HEK293 (cell line): ENCODE measurements at regions not wholly inside any gene's neighbourhood (a gene's known extent, or its start where the extent isn't known, plus 50 kb on each side); places are given as distances from the start of the nearest gene placed in this dataset.

Experiments
- FEZF1 ChIP-seq: fragments of 450-650 bp; formaldehyde crosslinking; IDR thresholded peaks from 2 replicates; pipeline ENCODE4 v1.5.1; 2016; ENCODE audit warnings: missing biosample characterization, missing genetic modification characterization
- IKZF3 ChIP-seq: fragments of 450-650 bp; IDR thresholded peaks from 2 replicates; pipeline ENCODE4 v1.5.0; 2018; ENCODE audit warnings: missing biosample characterization, mild to moderate bottlenecking, missing genetic modification characterization, moderate library complexity
- KLF8 ChIP-seq: fragments of 450-650 bp; formaldehyde crosslinking; IDR thresholded peaks from 2 replicates; pipeline ENCODE4 v1.5.1; 2016; ENCODE audit warnings: missing biosample characterization, missing genetic modification characterization
- KLF9 ChIP-seq: fragments of 450-650 bp; formaldehyde crosslinking; IDR thresholded peaks from 2 replicates; pipeline ENCODE4 v1.5.1; 2016; ENCODE audit warnings: missing biosample characterization, missing genetic modification characterization, low read depth
- OSR2 ChIP-seq: fragments of 450-650 bp; formaldehyde crosslinking; IDR thresholded peaks from 2 replicates; pipeline ENCODE4 v1.5.1; 2016; ENCODE audit warnings: missing biosample characterization, missing genetic modification characterization
- ZBTB17 ChIP-seq: fragments of 450-650 bp; formaldehyde crosslinking; IDR thresholded peaks from 2 replicates; pipeline ENCODE4 v1.5.1; 2016; ENCODE audit warnings: missing biosample characterization, missing genetic modification characterization
- ZBTB21 ChIP-seq: fragments of 450-650 bp; formaldehyde crosslinking; IDR thresholded peaks from 2 replicates; pipeline ENCODE4 v1.5.1; 2017; ENCODE audit warnings: missing biosample characterization, missing genetic modification characterization
- ZBTB8A ChIP-seq: fragments of 450-650 bp; formaldehyde crosslinking; IDR thresholded peaks from 2 replicates; pipeline ENCODE4 v1.5.1; 2016; ENCODE audit warnings: missing biosample characterization, missing genetic modification characterization
- ZNF10 ChIP-seq: fragments of 450-650 bp; formaldehyde crosslinking; IDR thresholded peaks from 2 replicates; pipeline ENCODE4 v1.5.1; 2017; ENCODE audit warnings: missing biosample characterization, missing genetic modification characterization
- ZNF175 ChIP-seq: fragments of 450-650 bp; formaldehyde crosslinking; IDR thresholded peaks from 2 replicates; pipeline ENCODE4 v1.5.1; 2016; ENCODE audit warnings: missing biosample characterization, missing genetic modification characterization
- ZNF239 ChIP-seq: fragments of 450-650 bp; formaldehyde crosslinking; IDR thresholded peaks from 2 replicates; pipeline ENCODE4 v1.5.1; 2016; ENCODE audit warnings: missing biosample characterization, missing genetic modification characterization
- ZNF266 ChIP-seq: fragments of 450-650 bp; formaldehyde crosslinking; IDR thresholded peaks from 2 replicates; pipeline ENCODE4 v1.5.1; 2016; ENCODE audit warnings: missing biosample characterization, missing genetic modification characterization, low read depth
- ZNF302 ChIP-seq: fragments of 450-650 bp; formaldehyde crosslinking; IDR thresholded peaks from 2 replicates; pipeline ENCODE4 v1.5.1; 2016; ENCODE audit warnings: missing biosample characterization, missing genetic modification characterization, low read depth
- ZNF324 ChIP-seq: fragments of 450-650 bp; formaldehyde crosslinking; IDR thresholded peaks from 2 replicates; pipeline ENCODE4 v1.5.1; 2016; ENCODE audit warnings: missing biosample characterization, missing genetic modification characterization
- ZNF335 ChIP-seq: fragments of 450-650 bp; formaldehyde crosslinking; conservative IDR thresholded peaks from 2 replicates; pipeline ENCODE4 v1.5.1; 2016; ENCODE audit warnings: missing biosample characterization, missing genetic modification characterization
- ZNF549 ChIP-seq: fragments of 450-650 bp; IDR thresholded peaks from 2 replicates; pipeline ENCODE4 v1.5.1; 2018; ENCODE audit warnings: missing biosample characterization, missing genetic modification characterization, mild to moderate bottlenecking, inconsistent platforms, moderate library complexity
- ZNF560 ChIP-seq: fragments of 450-650 bp; formaldehyde crosslinking; IDR thresholded peaks from 2 replicates; pipeline ENCODE4 v1.5.1; 2017; ENCODE audit warnings: missing biosample characterization, missing genetic modification characterization, borderline replicate concordance
- ZNF596 ChIP-seq: fragments of 450-650 bp; IDR thresholded peaks from 2 replicates; pipeline ENCODE4 v1.5.0; 2018; ENCODE audit warnings: missing biosample characterization, mild to moderate bottlenecking, missing genetic modification characterization, moderate library complexity
- ZNF600 ChIP-seq: fragments of 450-650 bp; formaldehyde crosslinking; IDR thresholded peaks from 2 replicates; pipeline ENCODE4 v1.5.1; 2016; ENCODE audit warnings: missing biosample characterization, missing genetic modification characterization
- ZNF624 ChIP-seq: fragments of 450-650 bp; formaldehyde crosslinking; IDR thresholded peaks from 2 replicates; pipeline ENCODE4 v1.5.1; 2017; ENCODE audit warnings: missing biosample characterization, missing genetic modification characterization
- ZNF629 ChIP-seq: fragments of 450-650 bp; formaldehyde crosslinking; IDR thresholded peaks from 2 replicates; pipeline ENCODE4 v1.5.1; 2017; ENCODE audit warnings: missing biosample characterization, missing genetic modification characterization
- ZNF658 ChIP-seq: fragments of 450-650 bp; formaldehyde crosslinking; IDR thresholded peaks from 2 replicates; pipeline ENCODE4; 2016; ENCODE audit warnings: missing biosample characterization, missing genetic modification characterization
- ZNF660 ChIP-seq: fragments of 450-650 bp; IDR thresholded peaks from 2 replicates; pipeline ENCODE4 v1.5.1; 2018; ENCODE audit warnings: missing biosample characterization, mild to moderate bottlenecking, missing genetic modification characterization
- ZNF707 ChIP-seq: fragments of 450-650 bp; formaldehyde crosslinking; IDR thresholded peaks from 2 replicates; pipeline ENCODE4 v1.5.1; 2016; ENCODE audit warnings: missing biosample characterization, missing genetic modification characterization
- TF ChIP-seq, protein P1 (sequence below): fragments of 450-650 bp; formaldehyde crosslinking; IDR thresholded peaks from 2 replicates; pipeline ENCODE4 v1.5.1; 2016; ENCODE audit warnings: missing biosample characterization, missing genetic modification characterization
- TF ChIP-seq, protein P2 (sequence below): fragments of 450-650 bp; formaldehyde crosslinking; IDR thresholded peaks from 2 replicates; pipeline ENCODE4 v1.5.1; 2016; ENCODE audit warnings: missing biosample characterization, missing genetic modification characterization
- TF ChIP-seq, protein P3 (sequence below): fragments of 450-650 bp; formaldehyde crosslinking; IDR thresholded peaks from 2 replicates; pipeline ENCODE4 v1.5.1; 2016; ENCODE audit warnings: missing biosample characterization, missing genetic modification characterization
- TF ChIP-seq, protein P4 (sequence below): fragments of 450-650 bp; formaldehyde crosslinking; IDR thresholded peaks from 2 replicates; pipeline ENCODE4 v1.5.1; 2016; ENCODE audit warnings: missing biosample characterization, missing genetic modification characterization
- TF ChIP-seq, protein P5 (sequence below): sonication (generic); formaldehyde crosslinking; IDR thresholded peaks from 2 replicates; pipeline ENCODE4 v1.8.1; 2022; ENCODE audit warnings: mild to moderate bottlenecking, moderate library complexity, missing genetic modification reagents
- TF ChIP-seq, protein P6 (sequence below): fragments of 450-650 bp; formaldehyde crosslinking; IDR thresholded peaks from 2 replicates; pipeline ENCODE4 v1.5.1; 2017; ENCODE audit warnings: missing biosample characterization, missing genetic modification characterization
- TF ChIP-seq, protein P7 (sequence below): fragments of 450-650 bp; formaldehyde crosslinking; IDR thresholded peaks from 2 replicates; pipeline ENCODE4 v1.5.1; 2017; ENCODE audit warnings: missing biosample characterization, missing genetic modification characterization

DNA sequence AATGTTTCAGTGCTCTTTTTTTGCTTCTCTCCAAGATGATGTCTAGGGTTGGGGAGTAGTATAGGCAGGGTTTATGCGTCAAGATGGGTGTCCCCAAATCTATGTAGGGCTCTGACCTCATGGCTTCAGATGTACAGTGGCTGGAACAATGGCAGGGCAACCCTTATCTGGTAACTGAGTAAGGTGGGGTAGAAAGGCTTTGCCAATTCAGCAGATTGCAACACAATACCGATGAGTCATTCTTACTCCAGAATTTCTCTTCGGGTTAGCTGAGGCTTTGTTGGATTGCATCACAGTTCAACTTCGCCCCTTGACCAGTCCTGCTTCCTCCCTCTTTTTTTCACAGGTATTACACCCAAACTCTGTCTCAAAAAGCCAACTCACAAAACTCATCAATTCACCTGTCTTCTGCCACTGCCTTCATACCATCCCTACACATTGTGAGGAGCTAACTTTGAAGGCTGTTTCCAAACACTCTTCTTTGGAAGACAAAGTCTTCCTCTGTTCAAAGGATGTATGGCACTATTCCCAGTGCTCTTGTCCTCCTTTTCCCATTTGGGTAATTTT lies 190.2 kb upstream of the CNOT2 start (continued):
- TF ChIP-seq ZNF596 (no peak), ZNF629 (tag by site-specific recombination) (peak; percentile 68), ZNF560 (tag by site-specific recombination) (no peak), IKZF3 (tag by site-specific recombination) (no peak), ZNF239 (no peak), ZNF266 (tag by site-specific recombination) (no peak), OSR2 (tag by site-specific recombination) (no peak), KLF8 (tag by site-specific recombination) (no peak), ZNF175 (tag by site-specific recombination) (no peak), ZNF624 (tag by site-specific recombination) (no peak), ZBTB17 (no peak), KLF9 (tag by site-specific recombination) (no peak), FEZF1 (tag by site-specific recombination) (no peak), ZNF707 (tag by site-specific recombination) (no peak), ZNF660 (tag by site-specific recombination) (peak; percentile 89), ZNF335 (no peak), ZBTB21 (peak; percentile 58; the same call in 1 of the 2 replicates), ZNF10 (tag by site-specific recombination) (0 out of 2 replicates have a peak, but pooled peaks have one; percentile 27), ZNF600 (tag by site-specific recombination) (0 out of 2 replicates have a peak, but pooled peaks have one; percentile 37), ZNF302 (no peak), ZNF658 (no peak), ZNF549 (tag by site-specific recombination) (no peak), ZNF324 (tag by site-specific recombination) (peak; percentile 44; the same call in 1 of the 2 replicates), ZBTB8A (tag by site-specific recombination) (no peak)
- TF ChIP-seq, protein P1, sequence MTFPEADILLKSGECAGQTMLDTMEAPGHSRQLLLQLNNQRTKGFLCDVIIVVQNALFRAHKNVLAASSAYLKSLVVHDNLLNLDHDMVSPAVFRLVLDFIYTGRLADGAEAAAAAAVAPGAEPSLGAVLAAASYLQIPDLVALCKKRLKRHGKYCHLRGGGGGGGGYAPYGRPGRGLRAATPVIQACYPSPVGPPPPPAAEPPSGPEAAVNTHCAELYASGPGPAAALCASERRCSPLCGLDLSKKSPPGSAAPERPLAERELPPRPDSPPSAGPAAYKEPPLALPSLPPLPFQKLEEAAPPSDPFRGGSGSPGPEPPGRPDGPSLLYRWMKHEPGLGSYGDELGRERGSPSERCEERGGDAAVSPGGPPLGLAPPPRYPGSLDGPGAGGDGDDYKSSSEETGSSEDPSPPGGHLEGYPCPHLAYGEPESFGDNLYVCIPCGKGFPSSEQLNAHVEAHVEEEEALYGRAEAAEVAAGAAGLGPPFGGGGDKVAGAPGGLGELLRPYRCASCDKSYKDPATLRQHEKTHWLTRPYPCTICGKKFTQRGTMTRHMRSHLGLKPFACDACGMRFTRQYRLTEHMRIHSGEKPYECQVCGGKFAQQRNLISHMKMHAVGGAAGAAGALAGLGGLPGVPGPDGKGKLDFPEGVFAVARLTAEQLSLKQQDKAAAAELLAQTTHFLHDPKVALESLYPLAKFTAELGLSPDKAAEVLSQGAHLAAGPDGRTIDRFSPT (tag by site-specific recombination) = 0 out of 2 replicates have a peak, but pooled peaks have one; percentile 36
- TF ChIP-seq, protein P2, sequence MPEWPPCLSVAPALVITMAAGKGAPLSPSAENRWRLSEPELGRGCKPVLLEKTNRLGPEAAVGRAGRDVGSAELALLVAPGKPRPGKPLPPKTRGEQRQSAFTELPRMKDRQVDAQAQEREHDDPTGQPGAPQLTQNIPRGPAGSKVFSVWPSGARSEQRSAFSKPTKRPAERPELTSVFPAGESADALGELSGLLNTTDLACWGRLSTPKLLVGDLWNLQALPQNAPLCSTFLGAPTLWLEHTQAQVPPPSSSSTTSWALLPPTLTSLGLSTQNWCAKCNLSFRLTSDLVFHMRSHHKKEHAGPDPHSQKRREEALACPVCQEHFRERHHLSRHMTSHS (tag by site-specific recombination) = no peak
- TF ChIP-seq, protein P3, sequence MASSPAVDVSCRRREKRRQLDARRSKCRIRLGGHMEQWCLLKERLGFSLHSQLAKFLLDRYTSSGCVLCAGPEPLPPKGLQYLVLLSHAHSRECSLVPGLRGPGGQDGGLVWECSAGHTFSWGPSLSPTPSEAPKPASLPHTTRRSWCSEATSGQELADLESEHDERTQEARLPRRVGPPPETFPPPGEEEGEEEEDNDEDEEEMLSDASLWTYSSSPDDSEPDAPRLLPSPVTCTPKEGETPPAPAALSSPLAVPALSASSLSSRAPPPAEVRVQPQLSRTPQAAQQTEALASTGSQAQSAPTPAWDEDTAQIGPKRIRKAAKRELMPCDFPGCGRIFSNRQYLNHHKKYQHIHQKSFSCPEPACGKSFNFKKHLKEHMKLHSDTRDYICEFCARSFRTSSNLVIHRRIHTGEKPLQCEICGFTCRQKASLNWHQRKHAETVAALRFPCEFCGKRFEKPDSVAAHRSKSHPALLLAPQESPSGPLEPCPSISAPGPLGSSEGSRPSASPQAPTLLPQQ = peak; percentile 33; the same call in 1 of the 2 replicates
- TF ChIP-seq, protein P4, sequence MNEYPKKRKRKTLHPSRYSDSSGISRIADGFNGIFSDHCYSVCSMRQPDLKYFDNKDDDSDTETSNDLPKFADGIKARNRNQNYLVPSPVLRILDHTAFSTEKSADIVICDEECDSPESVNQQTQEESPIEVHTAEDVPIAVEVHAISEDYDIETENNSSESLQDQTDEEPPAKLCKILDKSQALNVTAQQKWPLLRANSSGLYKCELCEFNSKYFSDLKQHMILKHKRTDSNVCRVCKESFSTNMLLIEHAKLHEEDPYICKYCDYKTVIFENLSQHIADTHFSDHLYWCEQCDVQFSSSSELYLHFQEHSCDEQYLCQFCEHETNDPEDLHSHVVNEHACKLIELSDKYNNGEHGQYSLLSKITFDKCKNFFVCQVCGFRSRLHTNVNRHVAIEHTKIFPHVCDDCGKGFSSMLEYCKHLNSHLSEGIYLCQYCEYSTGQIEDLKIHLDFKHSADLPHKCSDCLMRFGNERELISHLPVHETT (tag by site-specific recombination) = no peak
- TF ChIP-seq, protein P5, sequence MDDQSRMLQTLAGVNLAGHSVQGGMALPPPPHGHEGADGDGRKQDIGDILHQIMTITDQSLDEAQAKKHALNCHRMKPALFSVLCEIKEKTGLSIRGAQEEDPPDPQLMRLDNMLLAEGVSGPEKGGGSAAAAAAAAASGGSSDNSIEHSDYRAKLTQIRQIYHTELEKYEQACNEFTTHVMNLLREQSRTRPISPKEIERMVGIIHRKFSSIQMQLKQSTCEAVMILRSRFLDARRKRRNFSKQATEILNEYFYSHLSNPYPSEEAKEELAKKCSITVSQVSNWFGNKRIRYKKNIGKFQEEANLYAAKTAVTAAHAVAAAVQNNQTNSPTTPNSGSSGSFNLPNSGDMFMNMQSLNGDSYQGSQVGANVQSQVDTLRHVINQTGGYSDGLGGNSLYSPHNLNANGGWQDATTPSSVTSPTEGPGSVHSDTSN (CRISPR knock-in tag) = no peak
- TF ChIP-seq, protein P6, sequence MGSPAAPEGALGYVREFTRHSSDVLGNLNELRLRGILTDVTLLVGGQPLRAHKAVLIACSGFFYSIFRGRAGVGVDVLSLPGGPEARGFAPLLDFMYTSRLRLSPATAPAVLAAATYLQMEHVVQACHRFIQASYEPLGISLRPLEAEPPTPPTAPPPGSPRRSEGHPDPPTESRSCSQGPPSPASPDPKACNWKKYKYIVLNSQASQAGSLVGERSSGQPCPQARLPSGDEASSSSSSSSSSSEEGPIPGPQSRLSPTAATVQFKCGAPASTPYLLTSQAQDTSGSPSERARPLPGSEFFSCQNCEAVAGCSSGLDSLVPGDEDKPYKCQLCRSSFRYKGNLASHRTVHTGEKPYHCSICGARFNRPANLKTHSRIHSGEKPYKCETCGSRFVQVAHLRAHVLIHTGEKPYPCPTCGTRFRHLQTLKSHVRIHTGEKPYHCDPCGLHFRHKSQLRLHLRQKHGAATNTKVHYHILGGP = no peak
- TF ChIP-seq, protein P7, sequence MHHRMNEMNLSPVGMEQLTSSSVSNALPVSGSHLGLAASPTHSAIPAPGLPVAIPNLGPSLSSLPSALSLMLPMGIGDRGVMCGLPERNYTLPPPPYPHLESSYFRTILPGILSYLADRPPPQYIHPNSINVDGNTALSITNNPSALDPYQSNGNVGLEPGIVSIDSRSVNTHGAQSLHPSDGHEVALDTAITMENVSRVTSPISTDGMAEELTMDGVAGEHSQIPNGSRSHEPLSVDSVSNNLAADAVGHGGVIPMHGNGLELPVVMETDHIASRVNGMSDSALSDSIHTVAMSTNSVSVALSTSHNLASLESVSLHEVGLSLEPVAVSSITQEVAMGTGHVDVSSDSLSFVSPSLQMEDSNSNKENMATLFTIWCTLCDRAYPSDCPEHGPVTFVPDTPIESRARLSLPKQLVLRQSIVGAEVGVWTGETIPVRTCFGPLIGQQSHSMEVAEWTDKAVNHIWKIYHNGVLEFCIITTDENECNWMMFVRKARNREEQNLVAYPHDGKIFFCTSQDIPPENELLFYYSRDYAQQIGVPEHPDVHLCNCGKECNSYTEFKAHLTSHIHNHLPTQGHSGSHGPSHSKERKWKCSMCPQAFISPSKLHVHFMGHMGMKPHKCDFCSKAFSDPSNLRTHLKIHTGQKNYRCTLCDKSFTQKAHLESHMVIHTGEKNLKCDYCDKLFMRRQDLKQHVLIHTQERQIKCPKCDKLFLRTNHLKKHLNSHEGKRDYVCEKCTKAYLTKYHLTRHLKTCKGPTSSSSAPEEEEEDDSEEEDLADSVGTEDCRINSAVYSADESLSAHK (tag by site-specific recombination) = no peak
